Neutrophil (primary cell): ENCODE measurements at regions not wholly inside any gene's neighbourhood (a gene's known extent, or its start where the extent isn't known, plus 50 kb on each side); places are given as distances from the start of the nearest gene placed in this dataset.
"Not testable (repeated sequence)": the region's sequence is repeated elsewhere in the genome, so short reads cannot be mapped to it uniquely, and the experiment has no call there.

ENCODE experiments used
- H3K27ac ChIP-seq: fragments of 200-600 bp; sonication (generic); 2 replicates; pipeline ENCODE4 v1.5.1; 2016; ENCODE audit warnings: mild to moderate bottlenecking, moderate library complexity
- H3K27me3 ChIP-seq: fragments of 200-600 bp; sonication (generic); 2 replicates; pipeline ENCODE4 v1.6.0; 2016; ENCODE audit warnings: mild to moderate bottlenecking
- H3K36me3 ChIP-seq: fragments of 200-600 bp; sonication (generic); 2 replicates; pipeline ENCODE4 v1.5.1; 2017
- H3K4me1 ChIP-seq, 2 experiments: fragments of 200-600 bp in 1 of 2; sonication (generic) in 1 of 2; 1 replicate in 1 of 2; 2 replicates in 1 of 2; pipeline versions ENCODE4 v1.5.1 to v1.6.1; 2013 to 2016; ENCODE audit warnings: low read depth in 1 of 2, low read length in 1 of 2, mild to moderate bottlenecking in 1 of 2, moderate library complexity in 1 of 2; ENCODE audit not compliant: control insufficient read depth in 1 of 2, insufficient read depth in 1 of 2
- H3K4me3 ChIP-seq, 2 experiments: fragments of 200-600 bp in 1 of 2; sonication (generic) in 1 of 2; 1 replicate in 1 of 2; 2 replicates in 1 of 2; pipeline ENCODE4 v1.5.1; 2013 to 2016; ENCODE audit warnings: low read depth in 1 of 2, low read length in 1 of 2, mild to moderate bottlenecking in 1 of 2, moderate library complexity in 1 of 2
- H3K9me3 ChIP-seq: fragments of 200-600 bp; sonication (generic); 2 replicates; pipeline ENCODE4 v1.5.1; 2016
- CTCF ChIP-seq: fragments of 200-600 bp; sonication (generic); IDR thresholded peaks from 2 replicates; pipeline ENCODE4 v1.5.1; 2016; ENCODE audit warnings: antibody characterized with exemption

GRCh38 chr1:5682626-5683225, 309.5 kb downstream of the NPHP4 start:
- no peaks in the 10 kb centered on the region for H3K4me1 ChIP-seq
- H3K36me3 ChIP-seq, result no peaks in the 10 kb centered on the region
- H3K27me3 ChIP-seq, result no peaks in the 10 kb centered on the region
- TF ChIP-seq CTCF, result no peak
- no peaks in the 10 kb centered on the region for H3K9me3 ChIP-seq
- no peak overlapping the region for H3K27ac ChIP-seq
- H3K4me3 ChIP-seq, result no peak overlapping the region

- no peak for TF ChIP-seq CTCF
- H3K27me3 ChIP-seq, result no peaks in the 10 kb centered on the region
- H3K36me3 ChIP-seq, result no peaks in the 10 kb centered on the region
- no peak overlapping the region for H3K27ac ChIP-seq
- no peaks in the 10 kb centered on the region for H3K9me3 ChIP-seq
- no peak overlapping the region for H3K4me3 ChIP-seq
- H3K4me1 ChIP-seq, result no peaks in the 10 kb centered on the region
Observed at GRCh38 chr1:5681654-5682053, 310.6 kb downstream of the NPHP4 start.

- Histone ChIP-seq H3K27me3 (no peaks in the 10 kb centered on the region), H3K4me3 (no peak overlapping the region), H3K27ac (no peak overlapping the region), H3K36me3 (no peaks in the 10 kb centered on the region), H3K9me3 (no peaks in the 10 kb centered on the region), H3K4me1 (no peaks in the 10 kb centered on the region)
- TF ChIP-seq CTCF, result no peak
Observed at GRCh38 chr1:5680600-5680999, 311.6 kb downstream of the NPHP4 start.

- no peak overlapping the region for H3K27ac ChIP-seq
- no peak overlapping the region for H3K4me3 ChIP-seq
- no peak for TF ChIP-seq CTCF
- no peaks in the 10 kb centered on the region for H3K9me3 ChIP-seq
- H3K4me1 ChIP-seq, result no peaks in the 10 kb centered on the region
- H3K36me3 ChIP-seq, result no peaks in the 10 kb centered on the region
- no peaks in the 10 kb centered on the region for H3K27me3 ChIP-seq
Observed at GRCh38 chr1:5678759-5679158, 313.5 kb downstream of the NPHP4 start.

- H3K4me1 ChIP-seq, H3K9me3 ChIP-seq, H3K36me3 ChIP-seq, H3K27ac ChIP-seq, H3K4me3 ChIP-seq, H3K27me3 ChIP-seq: not testable (repeated sequence)
Observed at GRCh38 chr1:5672355-5672754, 319.9 kb downstream of the NPHP4 start.

- no peaks in the 10 kb centered on the region for H3K36me3 ChIP-seq
- no peak overlapping the region for H3K4me3 ChIP-seq
- no peak overlapping the region for H3K27ac ChIP-seq
- TF ChIP-seq CTCF, result no peak
- H3K4me1 ChIP-seq, result no peaks in the 10 kb centered on the region
- H3K27me3 ChIP-seq, result peaks cover 3% of the 10 kb centered on the region
- H3K9me3 ChIP-seq, result no peaks in the 10 kb centered on the region
Observed at GRCh38 chr1:5670590-5671350, 321.5 kb downstream of the NPHP4 start.
